Germinal center (tissue), 1 donor: ENCODE measurements at regions not wholly inside any gene's neighbourhood (a gene's known extent, or its start where the extent isn't known, plus 50 kb on each side); places are given as distances from the start of the nearest gene placed in this dataset.

Experiments
- DNase-seq: peaks from one replicate; pipeline ENCODE4 v3.0.0; 2012; ENCODE audit warnings: mixed read lengths, low spot score

- DNase-seq = no peak
Observed at GRCh38 chr10:131850383-131850870, 50.4 kb upstream of the PPP2R2D start.
